ENCODE measurements at regions not wholly inside any gene's neighbourhood (a gene's known extent, or its start where the extent isn't known, plus 50 kb on each side); places are given as distances from the start of the nearest gene placed in this dataset.

- TF ChIP-seq CTCF (conservative IDR thresholded peaks at IDR 0.05; ENCODE audit: low read depth, low read length) = peak; percentile 89
- no peak for TF ChIP-seq EZH2phosphoT487 (IDR thresholded peaks at IDR 0.05; ENCODE audit: borderline replicate concordance, low read length)
- TF ChIP-seq EZH2 (IDR thresholded peaks at IDR 0.05; ENCODE audit: low read length, unreplicated experiment) = no peak
Observed at GRCh38 chr21:14773777-14774345, 227.7 kb upstream of the SAMSN1 start.
